GM21360 (cell line): ENCODE measurements at regions not wholly inside any gene's neighbourhood (a gene's known extent, or its start where the extent isn't known, plus 50 kb on each side); places are given as distances from the start of the nearest gene placed in this dataset.

ENCODE experiments used
- ATAC-seq: cut with Tn5 transposase; IDR thresholded peaks from one replicate; pipeline ENCODE4 v1.9.1; 2021; ENCODE audit warnings: mild to moderate bottlenecking, moderate library complexity; ENCODE audit not compliant: unreplicated experiment

GRCh38 chr7:52712938-52713337 lies 322.5 kb upstream of the POM121L12 start:
- no peak for ATAC-seq

DNA sequence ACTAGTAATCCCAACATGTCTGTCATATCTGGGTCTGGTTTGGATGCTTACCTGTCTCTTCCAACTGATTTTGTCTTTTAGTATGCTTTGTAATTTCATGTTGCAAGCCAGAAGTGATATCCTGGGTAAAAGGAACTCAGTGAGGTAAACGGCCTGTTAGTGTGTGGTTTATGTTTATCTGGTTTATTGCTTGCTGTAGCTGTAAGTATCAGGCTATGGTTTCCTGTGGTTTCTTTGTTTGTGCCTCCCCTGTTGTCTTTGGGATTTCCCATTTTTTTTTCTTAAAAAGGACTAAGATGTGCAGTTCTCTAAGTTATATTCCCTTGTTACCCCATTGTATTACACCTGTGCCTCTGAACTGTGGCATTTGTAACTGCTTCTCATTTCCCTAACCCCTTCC lies 323.5 kb upstream of the POM121L12 start:
- ATAC-seq = no peak

GRCh38 chr7:52708846-52709245 lies 326.6 kb upstream of the POM121L12 start:
- ATAC-seq = no peak

DNA sequence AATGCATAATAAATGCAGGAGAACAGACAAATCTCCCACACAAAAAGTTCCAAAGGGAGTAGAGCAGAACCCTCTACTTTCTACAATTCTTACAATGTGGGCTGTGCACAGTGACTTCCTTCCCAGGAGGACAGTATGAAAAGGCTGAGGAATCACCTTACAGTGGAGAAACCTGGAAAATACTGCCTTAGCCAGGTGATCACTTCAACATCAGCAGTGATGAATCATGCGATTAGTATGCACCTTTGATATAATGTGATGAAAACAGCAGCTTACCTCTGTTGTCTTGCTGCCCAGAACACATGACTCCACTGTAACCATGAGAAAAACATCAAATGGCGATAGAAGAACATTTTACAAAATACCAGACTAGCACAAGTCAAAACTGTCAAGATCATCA lies 329.7 kb upstream of the POM121L12 start:
- no peak for ATAC-seq

DNA sequence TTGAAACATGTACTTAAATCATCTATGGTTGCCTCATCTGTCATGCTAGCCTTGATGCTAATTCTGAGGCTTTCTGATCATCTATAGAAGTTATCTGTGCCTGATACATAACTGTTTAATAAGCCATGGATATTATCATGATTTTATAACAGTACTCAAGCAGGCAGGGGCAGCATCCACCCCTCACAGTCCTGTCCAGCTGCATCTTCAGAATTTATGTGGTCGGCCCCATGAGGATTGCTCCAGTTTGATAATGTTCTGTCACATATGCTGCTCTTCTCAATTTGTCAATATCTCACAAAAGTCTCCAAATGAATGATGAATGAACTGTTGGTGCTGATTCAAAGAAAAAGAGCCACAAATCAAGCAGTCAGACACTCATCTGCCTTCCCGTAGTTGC lies 335.1 kb upstream of the POM121L12 start:
- ATAC-seq = no peak

DNA sequence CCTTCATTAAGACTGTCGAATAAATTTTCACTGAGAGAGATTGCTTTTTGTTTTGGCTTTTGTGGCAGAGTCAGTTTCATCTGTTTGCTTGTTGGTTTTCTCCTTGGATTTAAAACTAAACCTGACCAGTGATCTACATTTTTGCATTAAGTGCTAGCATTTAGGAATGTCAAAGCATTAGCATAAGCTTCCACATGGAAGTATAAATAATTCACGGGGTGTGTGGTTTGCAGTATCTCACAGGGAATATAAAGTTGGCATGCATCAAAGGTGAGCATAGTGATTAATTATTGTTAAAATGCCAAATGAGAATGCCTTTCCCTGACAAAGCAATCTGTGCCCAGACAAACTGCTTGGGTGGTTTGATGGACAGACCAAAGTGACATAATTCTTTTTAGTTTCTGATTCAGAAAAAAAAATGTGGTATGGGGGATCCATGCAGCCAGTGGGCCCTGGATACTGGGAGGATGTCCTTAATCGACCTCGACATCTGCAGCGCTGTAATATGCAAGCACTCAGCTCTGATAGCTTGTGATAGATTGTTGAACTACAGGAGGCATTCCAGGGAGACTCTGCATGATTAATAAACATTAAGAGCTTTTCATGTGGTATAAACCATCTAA lies 339.3 kb upstream of the POM121L12 start:
- no peak for ATAC-seq

DNA sequence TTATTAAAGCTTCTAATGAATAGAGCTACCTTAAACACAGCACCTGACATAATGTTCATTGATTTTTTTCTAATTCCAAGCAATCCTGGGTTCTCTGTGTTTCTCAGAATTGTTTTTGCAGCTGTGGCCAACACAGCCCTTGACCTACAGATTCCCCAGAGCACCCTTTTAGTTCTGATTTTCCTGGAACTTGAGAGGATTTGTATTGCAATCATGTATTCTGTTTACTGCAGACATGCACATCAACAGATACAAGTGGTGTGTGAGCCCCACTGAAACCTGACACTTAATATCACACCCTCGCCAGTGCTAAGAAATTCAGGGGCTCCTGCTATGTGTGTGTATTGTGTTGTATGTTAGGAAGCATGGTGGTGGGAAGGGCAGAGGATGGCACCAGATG lies 344.2 kb upstream of the POM121L12 start:
- ATAC-seq = no peak

- no peak for ATAC-seq
Measured at GRCh38 chr7:52689912-52690311, 345.5 kb upstream of the POM121L12 start.

GRCh38 chr7:52685333-52685732 lies 350.1 kb upstream of the POM121L12 start:
- no peak for ATAC-seq

GRCh38 chr7:52684388-52684787 lies 351.0 kb upstream of the POM121L12 start:
- ATAC-seq = no peak

- ATAC-seq = no peak
Measured at GRCh38 chr7:52682993-52683392, 352.4 kb upstream of the POM121L12 start.

DNA sequence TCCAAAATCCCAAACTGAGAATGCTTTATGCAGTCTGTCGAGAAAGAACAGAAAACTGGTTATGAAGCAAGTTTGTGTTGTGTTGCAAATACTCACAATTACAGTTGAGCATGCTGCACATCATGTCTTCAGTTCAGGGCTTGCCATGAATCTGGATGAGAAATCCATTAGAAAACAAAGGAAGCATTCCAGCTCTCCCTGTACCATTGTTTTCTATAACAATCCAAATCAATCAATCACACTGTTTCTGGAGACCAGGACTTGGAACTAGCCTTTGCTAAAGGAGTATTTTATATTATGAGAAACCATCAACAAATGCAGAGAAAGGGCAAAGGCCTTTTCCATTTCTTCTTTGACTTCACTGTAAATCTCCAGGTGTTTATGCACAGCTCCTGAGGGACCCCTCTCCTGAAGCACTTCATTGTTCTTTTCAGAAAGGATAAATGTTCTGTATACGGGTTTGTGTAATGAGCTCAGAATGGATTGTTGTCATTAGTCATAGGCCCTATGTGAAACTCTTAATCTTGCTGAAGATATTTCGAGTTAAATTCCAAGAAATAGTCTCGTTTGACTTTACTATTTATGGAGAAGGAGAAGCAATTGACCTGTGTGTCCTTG lies 364.7 kb upstream of the POM121L12 start:
- ATAC-seq = no peak

GRCh38 chr7:52669031-52669430 lies 366.4 kb upstream of the POM121L12 start:
- ATAC-seq = no peak

GRCh38 chr7:52668435-52668834 lies 367.0 kb upstream of the POM121L12 start:
- ATAC-seq = no peak

DNA sequence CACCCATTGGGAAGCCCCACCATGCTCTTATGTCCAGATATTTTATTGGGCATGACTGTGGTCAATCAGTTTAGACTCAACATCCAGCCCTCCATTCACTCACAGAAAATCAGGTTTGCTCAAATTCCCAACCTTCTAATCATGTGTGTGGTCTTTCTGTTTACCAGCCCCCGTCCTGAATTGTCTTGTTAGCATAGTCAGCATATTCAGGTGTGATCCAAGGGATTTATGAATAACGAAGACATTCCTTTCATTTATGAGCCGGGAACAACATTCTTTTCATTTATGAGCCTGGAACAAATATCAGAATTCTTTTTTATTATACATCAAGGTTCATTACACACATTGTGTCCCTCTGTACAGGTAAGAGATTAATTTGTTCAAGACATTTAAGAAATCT lies 376.3 kb upstream of the POM121L12 start:
- ATAC-seq = no peak

DNA sequence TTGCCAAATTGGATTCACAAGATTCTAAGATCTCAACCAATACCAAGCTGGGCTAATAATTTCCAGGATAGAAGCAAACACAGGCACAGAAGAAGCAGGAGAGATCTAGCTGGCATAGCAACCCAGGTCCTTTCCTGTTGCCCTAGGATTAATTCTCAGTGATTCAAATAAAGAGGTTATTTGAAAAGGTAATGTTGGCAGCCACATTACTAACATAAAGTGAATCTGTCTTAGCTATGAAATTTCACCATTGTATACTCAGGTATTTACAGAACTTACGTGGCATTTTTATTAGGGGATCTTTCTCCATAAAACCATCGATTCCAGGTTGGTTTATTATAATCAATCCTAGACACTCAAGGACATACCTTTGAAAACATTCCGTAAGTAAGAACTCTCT lies 379.3 kb upstream of the POM121L12 start:
- no peak for ATAC-seq

- no peak for ATAC-seq
Measured at GRCh38 chr7:52652621-52653020, 382.8 kb upstream of the POM121L12 start.

GRCh38 chr7:52648872-52649271 lies 386.6 kb upstream of the POM121L12 start:
- no peak for ATAC-seq

- ATAC-seq = no peak
Measured at GRCh38 chr7:52647046-52647445, 388.4 kb upstream of the POM121L12 start.

DNA sequence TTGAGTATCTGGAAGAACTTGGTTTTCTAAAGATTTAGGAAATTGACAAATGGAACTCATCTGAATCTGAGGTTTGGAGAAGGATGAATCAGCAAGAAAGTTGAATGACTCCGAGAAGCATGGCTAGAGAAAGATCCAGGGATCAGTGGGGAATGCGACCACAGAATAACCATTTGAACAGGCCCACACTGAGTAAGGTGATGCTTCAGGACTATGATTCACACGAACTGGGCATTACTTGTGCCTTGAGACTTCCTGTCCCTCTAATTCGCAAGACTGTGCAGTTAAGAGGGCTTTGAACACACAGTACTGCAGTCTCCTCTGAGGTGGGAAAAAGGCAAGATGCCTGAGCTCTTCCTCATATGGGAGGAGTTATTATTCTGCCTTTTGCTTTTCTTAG lies 395.5 kb upstream of the POM121L12 start:
- ATAC-seq = no peak

DNA sequence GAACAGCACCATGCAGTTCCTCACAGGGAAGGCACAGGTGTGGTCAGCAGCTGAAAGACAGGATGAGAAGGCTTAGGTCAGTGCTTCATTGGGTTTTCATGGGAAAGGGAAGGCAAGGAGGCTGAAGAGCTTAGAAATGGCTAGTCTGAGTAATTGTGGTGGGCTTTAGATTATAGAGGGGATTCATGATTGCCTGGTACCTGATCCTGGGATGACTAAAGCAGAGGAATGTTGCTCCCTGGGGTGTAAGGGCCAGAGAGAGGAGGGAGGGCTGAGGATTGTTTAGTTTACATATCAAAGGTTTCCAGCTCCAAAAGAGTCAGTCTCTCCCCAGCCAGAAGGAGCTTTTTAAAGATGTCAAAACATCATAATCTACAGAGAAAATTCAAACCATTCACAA lies 396.3 kb upstream of the POM121L12 start:
- ATAC-seq = no peak

DNA sequence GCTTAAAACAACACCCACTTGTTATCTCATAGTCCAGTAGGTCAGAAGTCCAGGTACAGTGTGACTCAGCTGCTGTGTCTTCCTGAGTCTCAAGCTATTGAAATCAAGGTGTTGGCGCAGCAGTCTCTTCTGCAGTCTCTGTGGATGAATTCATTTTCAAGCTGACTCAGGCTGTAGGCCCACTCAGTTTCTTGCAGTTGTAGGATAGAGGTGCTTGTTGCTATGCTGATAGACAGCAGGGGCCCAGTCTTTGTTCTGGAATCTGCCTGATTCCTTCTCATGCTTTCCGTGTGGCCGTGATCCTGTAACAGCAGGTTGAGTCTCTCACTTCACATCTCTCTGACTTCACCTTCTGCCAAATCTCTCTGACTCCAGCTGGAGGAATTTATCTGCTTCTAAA lies 400.4 kb upstream of the POM121L12 start:
- ATAC-seq = no peak

DNA sequence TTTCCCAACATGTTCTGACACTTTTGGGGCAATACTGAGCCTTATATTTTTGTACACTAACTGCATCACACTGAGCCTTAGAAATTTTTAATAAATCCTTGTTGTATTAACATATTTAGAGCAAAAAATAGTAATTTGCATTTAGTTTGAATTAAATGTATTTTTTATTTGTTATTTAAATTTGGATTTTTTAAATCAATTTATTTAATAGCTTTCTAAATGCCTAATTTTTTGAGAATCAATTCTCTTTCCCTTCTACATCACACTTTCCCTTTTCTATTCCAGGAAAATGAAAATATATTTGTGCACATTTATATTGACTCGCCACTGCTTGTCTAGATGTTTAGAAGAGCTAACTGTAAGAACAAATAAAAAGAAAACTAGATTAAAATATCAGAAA lies 414.6 kb upstream of the POM121L12 start:
- no peak for ATAC-seq
